ENCODE measurements at regions not wholly inside any gene's neighbourhood (a gene's known extent, or its start where the extent isn't known, plus 50 kb on each side); places are given as distances from the start of the nearest gene placed in this dataset.
"Not testable (repeated sequence)": the region's sequence is repeated elsewhere in the genome, so short reads cannot be mapped to it uniquely, and the experiment has no call there.

GRCh38 chr1:16794609-16795008 lies 54.3 kb downstream of the RNU1-4 start:
- H3K27ac ChIP-seq; H3K9me3 ChIP-seq; H3K4me1 ChIP-seq; H3K36me3 ChIP-seq; DNase-seq (ENCODE audit: low spot score in 2 of 2); H3K4me3 ChIP-seq; intact Hi-C loops (cut with DNase I; ENCODE audit: low total_unique reads); H3K27me3 ChIP-seq: not testable (repeated sequence)

- H3K36me3 ChIP-seq; H3K4me1 ChIP-seq; H3K27me3 ChIP-seq; intact Hi-C loops (cut with DNase I; ENCODE audit: low total_unique reads); H3K4me3 ChIP-seq; H3K9me3 ChIP-seq; H3K27ac ChIP-seq; DNase-seq (ENCODE audit: low spot score in 2 of 2): not testable (repeated sequence)
Measured at GRCh38 chr1:16795119-16795518, 54.8 kb downstream of the RNU1-4 start.

GRCh38 chr1:16796179-16796578 lies 55.9 kb downstream of the RNU1-4 start:
- H3K27ac ChIP-seq = peak overlapping the region in 1 of 2 donors; percentile 33
- peak overlapping the region in 2 of 3 donors; percentile 18 to 25 for H3K4me3 ChIP-seq
- DNase-seq (ENCODE audit: low spot score in 2 of 2); H3K27me3 ChIP-seq; H3K4me1 ChIP-seq; H3K36me3 ChIP-seq; intact Hi-C loops (cut with DNase I; ENCODE audit: low total_unique reads); H3K9me3 ChIP-seq: not testable (repeated sequence)

- H3K27ac ChIP-seq; intact Hi-C loops (cut with DNase I; ENCODE audit: low total_unique reads): not testable (repeated sequence)
Measured at GRCh38 chr1:16796625-16797046, 56.3 kb downstream of the RNU1-4 start.

GRCh38 chr1:16797065-16797464 lies 56.7 kb downstream of the RNU1-4 start:
- DNase-seq (ENCODE audit: low spot score in 2 of 2) = not testable (repeated sequence)

More at GRCh38 chr1:16796625-16797046, 56.3 kb downstream of the RNU1-4 start:
- DNase-seq (ENCODE audit: low spot score in 2 of 2); H3K36me3 ChIP-seq; H3K27me3 ChIP-seq; H3K9me3 ChIP-seq; H3K4me1 ChIP-seq: not testable (repeated sequence)
- H3K4me3 ChIP-seq = peak overlapping the region in 2 of 3 donors; percentile 18 to 25

GRCh38 chr1:16798050-16798449 lies 57.7 kb downstream of the RNU1-4 start:
- H3K36me3 ChIP-seq; H3K9me3 ChIP-seq; H3K4me3 ChIP-seq; H3K27ac ChIP-seq; DNase-seq (ENCODE audit: low spot score in 2 of 2); H3K27me3 ChIP-seq; intact Hi-C loops (cut with DNase I; ENCODE audit: low total_unique reads); H3K4me1 ChIP-seq: not testable (repeated sequence)

More at GRCh38 chr1:16797065-16797464, 56.7 kb downstream of the RNU1-4 start:
- intact Hi-C loops (cut with DNase I; ENCODE audit: low total_unique reads); H3K4me3 ChIP-seq; H3K4me1 ChIP-seq; H3K27me3 ChIP-seq; H3K9me3 ChIP-seq; H3K36me3 ChIP-seq; H3K27ac ChIP-seq: not testable (repeated sequence)
